ENCODE measurements at regions not wholly inside any gene's neighbourhood (a gene's known extent, or its start where the extent isn't known, plus 50 kb on each side); places are given as distances from the start of the nearest gene placed in this dataset.
A peak's percentile ranks its signal among the peaks of the same experiment; 100 is the strongest.

GRCh38 chr17:77429969-77430752, 289.4 kb downstream of the SEC14L1 start:
- no peaks in the 10 kb centered on the region; the same call in 1 of the 2 replicates for H3F3A ChIP-seq (ENCODE audit: insufficient read depth, low read depth)
- peak in 1 of 2 experiments; percentile 71 for DNase-seq
- no peak overlapping the region for H3K27ac ChIP-seq
- intact Hi-C loops (cut with micrococcal nuclease; ENCODE audit: unreplicated experiment) = loop anchor here (1.0 to 5.0 kb wide), 2 partner anchors 47 to 65 kb away; no protein-coding TSS in a partner anchor
- no peak overlapping the region for H3K4me2 ChIP-seq
- no peak overlapping the region for H2AFZ ChIP-seq
- peaks cover 63% of the 10 kb centered on the region for H4K20me1 ChIP-seq (ENCODE audit: insufficient read depth)
- H3K9me2 ChIP-seq (ENCODE audit: insufficient read depth) = no peaks in the 10 kb centered on the region
- CTCF ChIA-PET = interaction anchor here (0.7 to 0.9 kb wide), 2 partner anchors 29 to 99 kb away, joined by 3 to 4 read pairs; no protein-coding TSS in a partner anchor
- H3K4me1 ChIP-seq (replicated peaks; ENCODE audit: insufficient read depth) = 0 out of 2 replicates have a peak, but pooled peaks cover 11% of the 10 kb centered on the region
- H3K36me3 ChIP-seq (ENCODE audit: low read depth) = no peaks in the 10 kb centered on the region
- no peak overlapping the region for H3K4me3 ChIP-seq
- no peaks in the 10 kb centered on the region for H3K27me3 ChIP-seq (ENCODE audit: insufficient read depth, low read depth)
- H3K79me2 ChIP-seq (ENCODE audit: low read depth) = peaks cover 22% of the 10 kb centered on the region
- no TSS peak for BruUV-seq (replicated peaks)
- no peaks in the 10 kb centered on the region for H3K9me3 ChIP-seq (ENCODE audit: insufficient read depth, low read depth)
- TF ChIP-seq EZH2 (IDR thresholded peaks at IDR 0.05; ENCODE audit: low read depth) (no peak), CTCF (conservative IDR thresholded peaks at IDR 0.05) (peak; percentile 51)
- POLR2A ChIA-PET (ENCODE audit: unreplicated experiment) = interaction anchor here (0.7 kb wide), 1 partner anchor 36 kb away, joined by 4 read pairs; no protein-coding TSS in a partner anchor

GRCh38 chr17:77432034-77432661, 291.4 kb downstream of the SEC14L1 start:
- ChIA-PET CTCF (no interaction called here), POLR2A (ENCODE audit: unreplicated experiment) (no interaction called here)
- no peak overlapping the region for H2AFZ ChIP-seq
- no peaks in the 10 kb centered on the region; the same call in 1 of the 2 replicates for H3F3A ChIP-seq (ENCODE audit: insufficient read depth, low read depth)
- no peak overlapping the region for H3K4me2 ChIP-seq
- intact Hi-C loops (cut with micrococcal nuclease; ENCODE audit: unreplicated experiment) = no loop called here
- no peak for DNase-seq
- H3K4me1 ChIP-seq (replicated peaks; ENCODE audit: insufficient read depth) = no peaks in the 10 kb centered on the region
- no peak overlapping the region for H3K27ac ChIP-seq
- H3K9me3 ChIP-seq (ENCODE audit: insufficient read depth, low read depth) = no peaks in the 10 kb centered on the region
- H3K36me3 ChIP-seq (ENCODE audit: low read depth) = no peaks in the 10 kb centered on the region
- TF ChIP-seq CTCF (conservative IDR thresholded peaks at IDR 0.05) (no peak), EZH2 (IDR thresholded peaks at IDR 0.05; ENCODE audit: low read depth) (no peak)
- no peaks in the 10 kb centered on the region for H3K27me3 ChIP-seq (ENCODE audit: insufficient read depth, low read depth)
- H3K9me2 ChIP-seq (ENCODE audit: insufficient read depth) = no peaks in the 10 kb centered on the region
- H3K4me3 ChIP-seq = no peak overlapping the region
- H4K20me1 ChIP-seq (ENCODE audit: insufficient read depth) = peaks cover 74% of the 10 kb centered on the region
- BruUV-seq (replicated peaks) = no TSS peak
- H3K79me2 ChIP-seq (ENCODE audit: low read depth) = peaks cover 17% of the 10 kb centered on the region; the same call in 1 of the 2 replicates

GRCh38 chr17:77432742-77433141, 292.0 kb downstream of the SEC14L1 start:
- H2AFZ ChIP-seq = no peak overlapping the region
- no peaks in the 10 kb centered on the region; the same call in 1 of the 2 replicates for H3F3A ChIP-seq (ENCODE audit: insufficient read depth, low read depth)
- H3K9me3 ChIP-seq (ENCODE audit: insufficient read depth, low read depth) = no peaks in the 10 kb centered on the region
- H3K4me1 ChIP-seq (replicated peaks; ENCODE audit: insufficient read depth) = no peaks in the 10 kb centered on the region
- no peak overlapping the region for H3K4me3 ChIP-seq
- no TSS peak for BruUV-seq (replicated peaks)
- peaks cover 17% of the 10 kb centered on the region; the same call in 1 of the 2 replicates for H3K79me2 ChIP-seq (ENCODE audit: low read depth)
- CTCF ChIA-PET = no interaction called here
- H3K36me3 ChIP-seq (ENCODE audit: low read depth) = no peaks in the 10 kb centered on the region
- no peak overlapping the region for H3K4me2 ChIP-seq
- no peak for TF ChIP-seq EZH2 (IDR thresholded peaks at IDR 0.05; ENCODE audit: low read depth)
- no peak for TF ChIP-seq CTCF (conservative IDR thresholded peaks at IDR 0.05)
- peaks cover 74% of the 10 kb centered on the region for H4K20me1 ChIP-seq (ENCODE audit: insufficient read depth)
- no peaks in the 10 kb centered on the region for H3K27me3 ChIP-seq (ENCODE audit: insufficient read depth, low read depth)
- DNase-seq = no peak
- H3K9me2 ChIP-seq (ENCODE audit: insufficient read depth) = no peaks in the 10 kb centered on the region
- H3K27ac ChIP-seq = no peak overlapping the region
- intact Hi-C loops (cut with micrococcal nuclease; ENCODE audit: unreplicated experiment) = no loop called here
- POLR2A ChIA-PET (ENCODE audit: unreplicated experiment) = no interaction called here
